GM23338 (cell line): ENCODE measurements at regions not wholly inside any gene's neighbourhood (a gene's known extent, or its start where the extent isn't known, plus 50 kb on each side); places are given as distances from the start of the nearest gene placed in this dataset.

ENCODE experiments used
- ATAC-seq: fragments of 200-7000 bp; cut with Tn5 transposase; 3 replicates; pipeline ENCODE4 v1.9.1; 2020
- DNase-seq: peaks from one replicate; pipeline ENCODE4 v3.0.0-alpha.2; 2015; ENCODE audit warnings: low spot score
- H2AFZ ChIP-seq: fragments of 200-600 bp; sonication (generic); 2 replicates; pipeline ENCODE4 v1.8.0; 2016; ENCODE audit warnings: antibody characterized with exemption, mild to moderate bottlenecking, moderate library complexity
- H3F3A ChIP-seq: fragments of 200-600 bp; sonication (generic); replicated peaks from 2 replicates; pipeline ENCODE4 v1.8.0; 2017; ENCODE audit warnings: antibody characterized with exemption, mixed run types, low read depth
- H3K27ac ChIP-seq: fragments of 200-600 bp; sonication (generic); 2 replicates; pipeline ENCODE4 v1.6.1; 2016; ENCODE audit warnings: low read depth
- H3K27me3 ChIP-seq: fragments of 200-600 bp; sonication (generic); 2 replicates; pipeline ENCODE4 v1.8.0; 2016; ENCODE audit warnings: mild to moderate bottlenecking, mixed run types, moderate library complexity; ENCODE audit not compliant: insufficient read depth
- H3K36me3 ChIP-seq: fragments of 200-600 bp; sonication (generic); 2 replicates; pipeline ENCODE4 v1.8.0; 2016; ENCODE audit warnings: mild to moderate bottlenecking; ENCODE audit not compliant: insufficient read depth
- H3K4me1 ChIP-seq: fragments of 200-600 bp; sonication (generic); 2 replicates; pipeline ENCODE4 v1.8.0; 2016; ENCODE audit warnings: mild to moderate bottlenecking, moderate library complexity; ENCODE audit not compliant: insufficient read depth
- H3K4me2 ChIP-seq: fragments of 200-600 bp; sonication (generic); 2 replicates; pipeline ENCODE4 v1.7.1; 2017; ENCODE audit warnings: mixed run types
- H3K4me3 ChIP-seq: fragments of 200-600 bp; sonication (generic); 2 replicates; pipeline ENCODE4 v1.6.1; 2016; ENCODE audit warnings: mixed run types
- H3K79me2 ChIP-seq: fragments of 200-600 bp; sonication (generic); replicated peaks from 2 replicates; pipeline ENCODE4 v1.8.0; 2017; ENCODE audit warnings: mild to moderate bottlenecking; ENCODE audit not compliant: insufficient read depth
- H3K9me2 ChIP-seq: fragments of 200-600 bp; sonication (generic); 2 replicates; pipeline ENCODE4 v1.8.0; 2017; ENCODE audit not compliant: insufficient read depth
- H4K20me1 ChIP-seq: fragments of 200-600 bp; sonication (generic); replicated peaks from 2 replicates; pipeline ENCODE4 v1.8.0; 2017; ENCODE audit warnings: mild to moderate bottlenecking; ENCODE audit not compliant: insufficient read depth
- H3K27ac Mint-ChIP-seq: 2 replicates; pipeline ENCODE4 v1.8.0; 2020; ENCODE audit warnings: inconsistent platforms, mild to moderate bottlenecking, moderate library complexity, mixed read lengths
- H3K27me3 Mint-ChIP-seq: 3 replicates; pipeline ENCODE4 v1.8.0; 2022; ENCODE audit warnings: low read depth, mild to moderate bottlenecking, moderate library complexity, mixed read lengths, inconsistent platforms; ENCODE audit not compliant: insufficient read depth, poor library complexity
- H3K36me3 Mint-ChIP-seq: 3 replicates; pipeline ENCODE4 v1.8.0; 2021; ENCODE audit warnings: low read depth, mild to moderate bottlenecking, inconsistent platforms, moderate library complexity, mixed read lengths
- H3K4me1 Mint-ChIP-seq: 3 replicates; pipeline ENCODE4 v1.8.0; 2020; ENCODE audit warnings: mild to moderate bottlenecking, inconsistent platforms, mixed read lengths
- H3K4me3 Mint-ChIP-seq: 3 replicates; pipeline ENCODE4 v1.8.0; 2021; ENCODE audit warnings: moderate library complexity, mild to moderate bottlenecking, inconsistent platforms, mixed read lengths
- H3K9me3 Mint-ChIP-seq: 3 replicates; pipeline ENCODE4 v1.8.0; 2020; ENCODE audit warnings: moderate library complexity, mild to moderate bottlenecking, inconsistent platforms, mixed read lengths
- CREB1 ChIP-seq: fragments of 250-450 bp; sonication (Bioruptor Pico); IDR thresholded peaks from 2 replicates; pipeline ENCODE4 v1.5.0; 2020; ENCODE audit warnings: low read depth, mild to moderate bottlenecking, moderate library complexity
- ETS1 ChIP-seq: IDR thresholded peaks from 2 replicates; pipeline ENCODE4 v1.6.1; 2016; ENCODE audit warnings: antibody characterized with exemption
- EZH2 ChIP-seq: fragments of 200-600 bp; sonication (generic); IDR thresholded peaks from one replicate; pipeline ENCODE4 v1.8.0; 2017; ENCODE audit warnings: antibody characterized with exemption, mild to moderate bottlenecking, low read depth; ENCODE audit not compliant: unreplicated experiment
- EZH2phosphoT487 ChIP-seq: fragments of 200-600 bp; sonication (generic); IDR thresholded peaks from one replicate; pipeline ENCODE4 v1.8.1; 2018; ENCODE audit warnings: antibody characterized with exemption; ENCODE audit not compliant: unreplicated experiment
- JUNB ChIP-seq: IDR thresholded peaks from one replicate; pipeline ENCODE4 v1.6.1; 2016; ENCODE audit warnings: antibody characterized with exemption; ENCODE audit not compliant: unreplicated experiment
- NANOG ChIP-seq: IDR thresholded peaks from 2 replicates; pipeline ENCODE4 v1.6.1; 2016; ENCODE audit warnings: antibody characterized with exemption, borderline replicate concordance
- POLR2AphosphoS5 ChIP-seq: IDR thresholded peaks from 2 replicates; pipeline ENCODE4 v1.6.1; 2016; ENCODE audit warnings: antibody characterized with exemption, low read depth
- STAT1 ChIP-seq: IDR thresholded peaks from one replicate; pipeline ENCODE4 v1.6.1; 2016; ENCODE audit warnings: antibody characterized with exemption; ENCODE audit not compliant: unreplicated experiment
- ZNF331 ChIP-seq: fragments of 250-450 bp; sonication (Bioruptor Pico); IDR thresholded peaks from 2 replicates; pipeline ENCODE4 v1.5.0; 2020; ENCODE audit warnings: low read depth, mild to moderate bottlenecking, moderate library complexity
- ZNF462 ChIP-seq: fragments of 250-450 bp; sonication (Bioruptor Pico); IDR thresholded peaks from 2 replicates; pipeline ENCODE4 v1.5.0; 2020; ENCODE audit warnings: mild to moderate bottlenecking, moderate library complexity

GRCh38 chr4:18858229-18858922 is 836.8 kb upstream of the LCORL start (continued):
- TF ChIP-seq ZNF462 (CRISPR knock-in tag) (no peak), POLR2AphosphoS5 (no peak), EZH2 (no peak), NANOG (no peak), STAT1 (no peak)

- Histone ChIP-seq H3F3A (no peaks in the 10 kb centered on the region), H3K27ac (no peak overlapping the region), H4K20me1 (no peaks in the 10 kb centered on the region), H2AFZ (0 out of 2 replicates have a peak overlapping the region, but pooled peaks have one; percentile 43), H3K4me3 (no peak overlapping the region), H3K4me2 (no peak overlapping the region), H3K9me2 (peaks cover 13% of the 10 kb centered on the region), H3K36me3 (no peaks in the 10 kb centered on the region), H3K27me3 (no peaks in the 10 kb centered on the region), H3K4me1 (no peaks in the 10 kb centered on the region), H3K79me2 (no peaks in the 10 kb centered on the region)
- Mint-ChIP-seq H3K9me3 (peaks cover 3% of the 10 kb centered on the region; the same call in 2 of the 3 replicates), H3K4me3 (no peak overlapping the region), H3K27ac (no peak overlapping the region), H3K27me3 (no peaks in the 10 kb centered on the region), H3K4me1 (no peaks in the 10 kb centered on the region), H3K36me3 (no peaks in the 10 kb centered on the region)
- DNase-seq, result no peak
- ATAC-seq, result no peak
- TF ChIP-seq JUNB (no peak), EZH2phosphoT487 (no peak), ETS1 (no peak), CREB1 (CRISPR knock-in tag) (no peak), ZNF331 (CRISPR knock-in tag) (no peak), STAT1 (no peak)
These were observed 829.3 kb upstream of the LCORL start for GRCh38 chr4:18850867-18851266.
